Calu3 (cell line): ENCODE measurements at regions not wholly inside any gene's neighbourhood (a gene's known extent, or its start where the extent isn't known, plus 50 kb on each side); places are given as distances from the start of the nearest gene placed in this dataset.

Experiments used
- BruUV-seq: library from RNA; stranded (reverse); fragments of 400-500 nt; replicated peaks from 2 replicates; lab custom pipeline; 2021; lab: Mats Ljungman, UMichigan
- CTCF ChIA-PET: fragments of 300-600 bp; sonication (Branson Sonifier 250); formaldehyde crosslinking; loops from one replicate; lab custom pipeline; 2022; ENCODE audit warnings: antibody characterized with exemption; lab: Charles Lee
- DNase-seq: peaks from one replicate; pipeline ENCODE4 v3.0.0; 2022
- H3K27ac Mint-ChIP-seq: one replicate; pipeline ENCODE4 v1.8.0; 2022; ENCODE audit warnings: mixed read lengths; ENCODE audit not compliant: unreplicated experiment
- H3K27me3 Mint-ChIP-seq: one replicate; pipeline ENCODE4 v1.8.0; 2022; ENCODE audit warnings: mixed read lengths; ENCODE audit not compliant: unreplicated experiment
- H3K36me3 Mint-ChIP-seq: one replicate; pipeline ENCODE4 v1.8.0; 2022; ENCODE audit warnings: mild to moderate bottlenecking, moderate library complexity, mixed read lengths; ENCODE audit not compliant: insufficient read depth, unreplicated experiment
- H3K4me1 Mint-ChIP-seq: one replicate; pipeline ENCODE4 v1.8.0; 2022; ENCODE audit warnings: mild to moderate bottlenecking, low read depth, mixed read lengths; ENCODE audit not compliant: unreplicated experiment
- H3K4me3 Mint-ChIP-seq: one replicate; pipeline ENCODE4 v1.8.0; 2022; ENCODE audit warnings: mild to moderate bottlenecking, low read depth, moderate library complexity, mixed read lengths; ENCODE audit not compliant: unreplicated experiment
- H3K9me3 Mint-ChIP-seq: one replicate; pipeline ENCODE4 v1.8.0; 2022; ENCODE audit warnings: low read depth, mixed read lengths; ENCODE audit not compliant: unreplicated experiment
- CTCF ChIP-seq: fragments of 200-600 bp; IDR thresholded peaks from one replicate; pipeline ENCODE4 v1.8.0; 2022; ENCODE audit warnings: antibody characterized with exemption; ENCODE audit not compliant: unreplicated experiment
- intact Hi-C: fragments of 100-400 bp; cut with micrococcal nuclease; formaldehyde crosslinking; loops from one replicate; pipeline ENCODE4 v1.10.0; 2022; ENCODE audit not compliant: unreplicated experiment

DNA sequence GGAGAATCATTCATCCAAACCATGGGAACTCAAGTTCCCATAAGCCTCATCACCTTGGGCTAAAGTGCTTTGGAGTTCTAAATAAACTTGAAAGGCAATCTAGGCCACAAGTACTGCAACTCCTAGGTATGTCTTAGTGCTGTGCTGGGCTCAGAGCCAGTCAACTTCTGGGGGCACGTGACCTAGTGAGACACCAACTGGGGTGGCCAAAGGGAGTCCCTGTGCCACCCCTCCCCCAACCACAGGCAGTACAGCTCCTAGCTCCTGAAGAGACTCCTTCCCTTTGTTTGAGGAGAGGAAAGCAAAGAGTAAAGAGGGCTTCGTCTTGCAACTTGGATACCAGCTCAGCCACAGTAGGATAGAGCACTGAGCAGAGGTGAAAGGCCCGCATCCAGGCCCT lies 154.2 kb upstream of the IL1RAPL2 start:
- DNase-seq, result no peak
- Mint-ChIP-seq H3K27me3 (no peaks in the 10 kb centered on the region), H3K27ac (no peak overlapping the region), H3K4me1 (no peaks in the 10 kb centered on the region), H3K9me3 (peaks cover 3% of the 10 kb centered on the region), H3K4me3 (no peak overlapping the region), H3K36me3 (no peaks in the 10 kb centered on the region)
- CTCF ChIA-PET, result no interaction called here
- intact Hi-C loops, result no loop called here
- TF ChIP-seq CTCF, result no peak
- no TSS peak for BruUV-seq

GRCh38 chrX:104400387-104400786 lies 145.7 kb upstream of the ESX1 start:
- CTCF ChIA-PET, result no interaction called here
- no TSS peak for BruUV-seq
- no peaks in the 10 kb centered on the region for H3K36me3 Mint-ChIP-seq
- H3K27me3 Mint-ChIP-seq, result no peaks in the 10 kb centered on the region
- H3K27ac Mint-ChIP-seq, result no peak overlapping the region
- no peak overlapping the region for H3K4me3 Mint-ChIP-seq
- DNase-seq, result no peak
- H3K9me3 Mint-ChIP-seq, result no peaks in the 10 kb centered on the region
- no peak for TF ChIP-seq CTCF
- intact Hi-C loops, result no loop called here
- H3K4me1 Mint-ChIP-seq, result no peaks in the 10 kb centered on the region

DNA sequence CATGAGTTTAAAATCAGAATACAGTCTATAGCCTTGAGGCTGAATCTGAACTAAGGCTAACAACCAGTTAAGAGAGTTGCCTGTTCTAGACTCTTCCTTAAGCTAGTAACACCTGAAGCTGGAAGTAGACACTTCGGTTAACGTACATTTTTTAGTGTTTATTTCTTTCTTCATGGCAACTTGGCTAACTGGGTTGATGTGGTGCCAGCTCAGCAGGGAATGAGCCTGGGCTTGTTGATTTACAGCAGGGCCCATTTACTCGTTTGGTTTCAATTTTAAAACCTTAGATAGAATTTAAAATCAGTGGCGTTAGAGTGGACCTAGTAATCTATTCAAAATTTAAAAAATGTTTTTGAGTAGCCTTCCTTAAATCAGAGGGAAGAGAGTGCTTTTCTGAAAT lies 137.6 kb upstream of the ESX1 start:
- H3K27me3 Mint-ChIP-seq, result no peaks in the 10 kb centered on the region
- intact Hi-C loops, result no loop called here
- H3K4me1 Mint-ChIP-seq, result no peaks in the 10 kb centered on the region
- no peak for TF ChIP-seq CTCF
- no TSS peak for BruUV-seq
- H3K9me3 Mint-ChIP-seq, result no peaks in the 10 kb centered on the region
- DNase-seq, result no peak
- no peaks in the 10 kb centered on the region for H3K36me3 Mint-ChIP-seq
- no peak overlapping the region for H3K4me3 Mint-ChIP-seq
- CTCF ChIA-PET, result no interaction called here
- H3K27ac Mint-ChIP-seq, result no peak overlapping the region

GRCh38 chrX:104391906-104392305 lies 137.2 kb upstream of the ESX1 start:
- CTCF ChIA-PET, result no interaction called here
- BruUV-seq, result no TSS peak
- H3K27me3 Mint-ChIP-seq, result no peaks in the 10 kb centered on the region
- H3K9me3 Mint-ChIP-seq, result no peaks in the 10 kb centered on the region
- no peak for TF ChIP-seq CTCF
- intact Hi-C loops, result no loop called here
- H3K27ac Mint-ChIP-seq, result no peak overlapping the region
- DNase-seq, result no peak
- H3K4me1 Mint-ChIP-seq, result no peaks in the 10 kb centered on the region
- no peak overlapping the region for H3K4me3 Mint-ChIP-seq
- no peaks in the 10 kb centered on the region for H3K36me3 Mint-ChIP-seq
